GM12878 (cell line): ENCODE measurements at regions not wholly inside any gene's neighbourhood (a gene's known extent, or its start where the extent isn't known, plus 50 kb on each side); places are given as distances from the start of the nearest gene placed in this dataset. TPM values are rescaled to one million over a fixed set of nuclear protein-coding genes. Genes with fewer than 3 reads are reported as not detected.

ENCODE experiments used
- BCLAF1 ChIP-seq: fragments of 450-650 bp; IDR thresholded peaks from 2 replicates; pipeline ENCODE4 v1.6.1; 2017; ENCODE audit warnings: antibody characterized with exemption, mild to moderate bottlenecking, moderate library complexity
- MEF2A ChIP-seq: IDR thresholded peaks from 2 replicates; pipeline ENCODE4 v1.6.1; 2011; ENCODE audit warnings: low read depth, mild to moderate bottlenecking, low read length, moderate library complexity; ENCODE audit not compliant: insufficient read depth
- small RNA-seq: library from RNA; depleted of rRNA; stranded (forward); fragments of <200 nt; gene quantifications from one replicate; pipeline ENCODE3, GENCODE V24; 2014

- TF ChIP-seq MEF2A (no peak), BCLAF1 (no peak)
Observed at GRCh38 chr16:48659940-48660339, 50.0 kb upstream of the N4BP1 start (continued).

Small RNA genes lying in the stretch of these regions (small RNA-seq; reads per million reads assigned to genes)
- gene AC023827.1 (not detected), gene MTND4LP25 (not detected), gene RNU6-257P (not detected)
